ENCODE measurements at regions not wholly inside any gene's neighbourhood (a gene's known extent, or its start where the extent isn't known, plus 50 kb on each side); places are given as distances from the start of the nearest gene placed in this dataset.

GRCh38 chr2:128485761-128486639 is 167.3 kb upstream of the HS6ST1 start:
- Histone ChIP-seq H3K9me3 (ENCODE audit: control insufficient read depth, insufficient read depth, low read depth, low read length) (no peaks in the 10 kb centered on the region), H3K4me2 (ENCODE audit: extremely low read depth, insufficient read depth, low read length) (no peak overlapping the region), H3K4me1 (ENCODE audit: control insufficient read depth, extremely low read depth, insufficient read depth, low read length) (no peaks in the 10 kb centered on the region), H3K4me3 (replicated peaks in 1 of 4; ENCODE audit: control extremely low read depth in 1 of 4, insufficient read depth in 1 of 4, low read depth in 3 of 4, low read length in 4 of 4) (no peak overlapping the region), H3K9ac (ENCODE audit: insufficient read depth, low read length) (no peak overlapping the region), H3K79me2 (ENCODE audit: control insufficient read depth, insufficient read depth, low read length) (no peaks in the 10 kb centered on the region), H3K27ac (ENCODE audit: insufficient read depth, low read length) (no peak overlapping the region), H3K36me3 (ENCODE audit: control insufficient read depth, insufficient read depth, low read length) (no peaks in the 10 kb centered on the region), H3K27me3 (ENCODE audit: control insufficient read depth, insufficient read depth, low read length) (no peaks in the 10 kb centered on the region), H4K20me1 (ENCODE audit: control insufficient read depth, extremely low read depth, insufficient read depth, low read length) (no peaks in the 10 kb centered on the region), H2AFZ (ENCODE audit: low read length) (no peak overlapping the region)
- no peak for DNase-seq (ENCODE audit: low read depth in 2 of 2)
- TF ChIP-seq EZH2 (IDR thresholded peaks at IDR 0.05; ENCODE audit: low read length, missing control alignments) (no peak), CTCF (conservative IDR thresholded peaks at IDR 0.05 in 1 of 2, IDR thresholded peaks at IDR 0.05 in 1 of 2; ENCODE audit: low read depth in 1 of 2, low read length in 2 of 2) (no peak)

- DNase-seq (ENCODE audit: low read depth in 2 of 2): no peak
- TF ChIP-seq CTCF (conservative IDR thresholded peaks at IDR 0.05 in 1 of 2, IDR thresholded peaks at IDR 0.05 in 1 of 2; ENCODE audit: low read depth in 1 of 2, low read length in 2 of 2) (no peak), EZH2 (IDR thresholded peaks at IDR 0.05; ENCODE audit: low read length, missing control alignments) (no peak)
- Histone ChIP-seq H3K4me1 (ENCODE audit: control insufficient read depth, extremely low read depth, insufficient read depth, low read length) (no peaks in the 10 kb centered on the region), H3K9ac (ENCODE audit: insufficient read depth, low read length) (no peak overlapping the region), H3K9me3 (ENCODE audit: control insufficient read depth, insufficient read depth, low read depth, low read length) (no peaks in the 10 kb centered on the region), H2AFZ (ENCODE audit: low read length) (no peak overlapping the region), H3K4me3 (replicated peaks in 1 of 4; ENCODE audit: control extremely low read depth in 1 of 4, insufficient read depth in 1 of 4, low read depth in 3 of 4, low read length in 4 of 4) (no peak overlapping the region), H3K36me3 (ENCODE audit: control insufficient read depth, insufficient read depth, low read length) (no peaks in the 10 kb centered on the region), H3K4me2 (ENCODE audit: extremely low read depth, insufficient read depth, low read length) (no peak overlapping the region), H4K20me1 (ENCODE audit: control insufficient read depth, extremely low read depth, insufficient read depth, low read length) (no peaks in the 10 kb centered on the region), H3K79me2 (ENCODE audit: control insufficient read depth, insufficient read depth, low read length) (no peaks in the 10 kb centered on the region), H3K27me3 (ENCODE audit: control insufficient read depth, insufficient read depth, low read length) (no peaks in the 10 kb centered on the region), H3K27ac (ENCODE audit: insufficient read depth, low read length) (no peak overlapping the region)
Measured at GRCh38 chr2:128486640-128487375, 168.1 kb upstream of the HS6ST1 start.

- H3K79me2 ChIP-seq (ENCODE audit: control insufficient read depth, insufficient read depth, low read length): no peaks in the 10 kb centered on the region
- H2AFZ ChIP-seq (ENCODE audit: low read length): no peak overlapping the region
- DNase-seq (ENCODE audit: low read depth in 2 of 2): no peak
- no peaks in the 10 kb centered on the region for H4K20me1 ChIP-seq (ENCODE audit: control insufficient read depth, extremely low read depth, insufficient read depth, low read length)
- no peaks in the 10 kb centered on the region for H3K4me1 ChIP-seq (ENCODE audit: control insufficient read depth, extremely low read depth, insufficient read depth, low read length)
- H3K27ac ChIP-seq (ENCODE audit: insufficient read depth, low read length): no peak overlapping the region
- no peaks in the 10 kb centered on the region for H3K27me3 ChIP-seq (ENCODE audit: control insufficient read depth, insufficient read depth, low read length)
- no peak overlapping the region for H3K9ac ChIP-seq (ENCODE audit: insufficient read depth, low read length)
- H3K9me3 ChIP-seq (ENCODE audit: control insufficient read depth, insufficient read depth, low read depth, low read length): no peaks in the 10 kb centered on the region
- no peak overlapping the region for H3K4me3 ChIP-seq (replicated peaks in 1 of 4; ENCODE audit: control extremely low read depth in 1 of 4, insufficient read depth in 1 of 4, low read depth in 3 of 4, low read length in 4 of 4)
- TF ChIP-seq CTCF (conservative IDR thresholded peaks at IDR 0.05 in 1 of 2, IDR thresholded peaks at IDR 0.05 in 1 of 2; ENCODE audit: low read depth in 1 of 2, low read length in 2 of 2) (no peak), EZH2 (IDR thresholded peaks at IDR 0.05; ENCODE audit: low read length, missing control alignments) (no peak)
- H3K36me3 ChIP-seq (ENCODE audit: control insufficient read depth, insufficient read depth, low read length): no peaks in the 10 kb centered on the region
- no peak overlapping the region for H3K4me2 ChIP-seq (ENCODE audit: extremely low read depth, insufficient read depth, low read length)
Measured at GRCh38 chr2:128487650-128488387, 169.2 kb upstream of the HS6ST1 start.
